ENCODE measurements at regions not wholly inside any gene's neighbourhood (a gene's known extent, or its start where the extent isn't known, plus 50 kb on each side); places are given as distances from the start of the nearest gene placed in this dataset.

DNA sequence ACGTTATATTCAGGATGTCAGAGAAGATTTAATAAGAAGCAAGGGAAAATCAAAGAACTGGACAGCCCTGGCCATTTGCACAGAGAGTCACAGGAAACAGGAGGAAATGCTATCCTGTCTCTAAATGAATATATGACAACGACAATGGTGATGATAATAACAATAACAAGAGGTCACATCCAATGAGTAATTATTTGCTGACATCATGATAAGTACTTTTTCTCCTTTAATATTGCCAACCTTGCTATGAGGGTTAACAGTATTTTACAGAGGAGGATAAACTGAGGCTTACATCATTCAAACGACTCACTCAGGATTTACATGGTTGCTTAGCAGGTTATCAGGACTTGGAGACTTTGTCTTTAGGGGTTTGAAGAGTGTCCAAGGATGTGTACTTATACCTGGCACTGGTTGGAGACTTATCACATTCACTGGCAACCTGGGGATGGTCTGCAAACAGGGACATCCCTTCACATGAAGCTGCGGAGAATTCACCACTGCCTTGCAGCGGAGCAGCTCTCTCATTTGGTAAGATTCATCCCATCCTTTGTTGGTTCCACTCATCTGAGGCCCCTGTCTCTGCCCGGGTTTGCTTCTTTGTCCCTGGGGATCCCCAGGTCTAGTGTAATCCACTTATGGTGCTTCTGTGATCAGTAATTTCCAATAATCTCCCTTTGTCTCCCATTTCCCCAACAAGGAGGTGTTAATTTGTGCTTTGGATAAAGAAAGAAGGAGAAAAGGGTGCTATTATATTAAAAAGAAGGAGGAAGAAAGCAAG lies 637.8 kb downstream of the BCL11B start:
- Histone ChIP-seq H3F3A (ENCODE audit: insufficient read depth, low read length, poor library complexity, severe bottlenecking) (no peaks in the 10 kb centered on the region), H3K9me3 (ENCODE audit: low read length) (no peaks in the 10 kb centered on the region), H3K36me3 (ENCODE audit: insufficient read depth, low read length) (no peaks in the 10 kb centered on the region), H4K20me1 (ENCODE audit: insufficient read depth) (no peaks in the 10 kb centered on the region), H3K9me2 (ENCODE audit: insufficient read depth, low read length) (no peaks in the 10 kb centered on the region), H3K9ac (ENCODE audit: low read length) (no peak overlapping the region), H3K79me2 (replicated peaks; ENCODE audit: insufficient read depth, low read length) (no peaks in the 10 kb centered on the region), H3K4me2 (ENCODE audit: low read length) (no peak overlapping the region), H2AFZ (ENCODE audit: low read depth, low read length) (no peak overlapping the region), H3K27me3 (ENCODE audit: insufficient read depth, low read depth, low read length) (no peaks in the 10 kb centered on the region), H3K4me3 (ENCODE audit: low read length) (no peak overlapping the region), H3K27ac (ENCODE audit: low read length) (no peak overlapping the region)
- TF ChIP-seq SMC3 (conservative IDR thresholded peaks at IDR 0.05; ENCODE audit: poor library complexity) (no peak), POLR2AphosphoS5 (IDR thresholded peaks at IDR 0.05) (no peak), RAD21 (conservative IDR thresholded peaks at IDR 0.05) (no peak), EZH2 (IDR thresholded peaks at IDR 0.05; ENCODE audit: borderline replicate concordance, insufficient read depth, low read length, poor library complexity, severe bottlenecking) (no peak), TAF1 (IDR thresholded peaks at IDR 0.05; ENCODE audit: low read depth) (no peak), EP300 (conservative IDR thresholded peaks at IDR 0.05; ENCODE audit: poor library complexity, severe bottlenecking) (no peak), MXI1 (conservative IDR thresholded peaks at IDR 0.05; ENCODE audit: poor library complexity, severe bottlenecking) (no peak)
- TF ChIP-seq, protein P1, sequence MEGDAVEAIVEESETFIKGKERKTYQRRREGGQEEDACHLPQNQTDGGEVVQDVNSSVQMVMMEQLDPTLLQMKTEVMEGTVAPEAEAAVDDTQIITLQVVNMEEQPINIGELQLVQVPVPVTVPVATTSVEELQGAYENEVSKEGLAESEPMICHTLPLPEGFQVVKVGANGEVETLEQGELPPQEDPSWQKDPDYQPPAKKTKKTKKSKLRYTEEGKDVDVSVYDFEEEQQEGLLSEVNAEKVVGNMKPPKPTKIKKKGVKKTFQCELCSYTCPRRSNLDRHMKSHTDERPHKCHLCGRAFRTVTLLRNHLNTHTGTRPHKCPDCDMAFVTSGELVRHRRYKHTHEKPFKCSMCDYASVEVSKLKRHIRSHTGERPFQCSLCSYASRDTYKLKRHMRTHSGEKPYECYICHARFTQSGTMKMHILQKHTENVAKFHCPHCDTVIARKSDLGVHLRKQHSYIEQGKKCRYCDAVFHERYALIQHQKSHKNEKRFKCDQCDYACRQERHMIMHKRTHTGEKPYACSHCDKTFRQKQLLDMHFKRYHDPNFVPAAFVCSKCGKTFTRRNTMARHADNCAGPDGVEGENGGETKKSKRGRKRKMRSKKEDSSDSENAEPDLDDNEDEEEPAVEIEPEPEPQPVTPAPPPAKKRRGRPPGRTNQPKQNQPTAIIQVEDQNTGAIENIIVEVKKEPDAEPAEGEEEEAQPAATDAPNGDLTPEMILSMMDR (IDR thresholded peaks at IDR 0.05; ENCODE audit: poor library complexity, severe bottlenecking) = no peak
- TF ChIP-seq, protein P2, sequence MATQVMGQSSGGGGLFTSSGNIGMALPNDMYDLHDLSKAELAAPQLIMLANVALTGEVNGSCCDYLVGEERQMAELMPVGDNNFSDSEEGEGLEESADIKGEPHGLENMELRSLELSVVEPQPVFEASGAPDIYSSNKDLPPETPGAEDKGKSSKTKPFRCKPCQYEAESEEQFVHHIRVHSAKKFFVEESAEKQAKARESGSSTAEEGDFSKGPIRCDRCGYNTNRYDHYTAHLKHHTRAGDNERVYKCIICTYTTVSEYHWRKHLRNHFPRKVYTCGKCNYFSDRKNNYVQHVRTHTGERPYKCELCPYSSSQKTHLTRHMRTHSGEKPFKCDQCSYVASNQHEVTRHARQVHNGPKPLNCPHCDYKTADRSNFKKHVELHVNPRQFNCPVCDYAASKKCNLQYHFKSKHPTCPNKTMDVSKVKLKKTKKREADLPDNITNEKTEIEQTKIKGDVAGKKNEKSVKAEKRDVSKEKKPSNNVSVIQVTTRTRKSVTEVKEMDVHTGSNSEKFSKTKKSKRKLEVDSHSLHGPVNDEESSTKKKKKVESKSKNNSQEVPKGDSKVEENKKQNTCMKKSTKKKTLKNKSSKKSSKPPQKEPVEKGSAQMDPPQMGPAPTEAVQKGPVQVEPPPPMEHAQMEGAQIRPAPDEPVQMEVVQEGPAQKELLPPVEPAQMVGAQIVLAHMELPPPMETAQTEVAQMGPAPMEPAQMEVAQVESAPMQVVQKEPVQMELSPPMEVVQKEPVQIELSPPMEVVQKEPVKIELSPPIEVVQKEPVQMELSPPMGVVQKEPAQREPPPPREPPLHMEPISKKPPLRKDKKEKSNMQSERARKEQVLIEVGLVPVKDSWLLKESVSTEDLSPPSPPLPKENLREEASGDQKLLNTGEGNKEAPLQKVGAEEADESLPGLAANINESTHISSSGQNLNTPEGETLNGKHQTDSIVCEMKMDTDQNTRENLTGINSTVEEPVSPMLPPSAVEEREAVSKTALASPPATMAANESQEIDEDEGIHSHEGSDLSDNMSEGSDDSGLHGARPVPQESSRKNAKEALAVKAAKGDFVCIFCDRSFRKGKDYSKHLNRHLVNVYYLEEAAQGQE (IDR thresholded peaks at IDR 0.05; ENCODE audit: borderline replicate concordance) = no peak

DNA sequence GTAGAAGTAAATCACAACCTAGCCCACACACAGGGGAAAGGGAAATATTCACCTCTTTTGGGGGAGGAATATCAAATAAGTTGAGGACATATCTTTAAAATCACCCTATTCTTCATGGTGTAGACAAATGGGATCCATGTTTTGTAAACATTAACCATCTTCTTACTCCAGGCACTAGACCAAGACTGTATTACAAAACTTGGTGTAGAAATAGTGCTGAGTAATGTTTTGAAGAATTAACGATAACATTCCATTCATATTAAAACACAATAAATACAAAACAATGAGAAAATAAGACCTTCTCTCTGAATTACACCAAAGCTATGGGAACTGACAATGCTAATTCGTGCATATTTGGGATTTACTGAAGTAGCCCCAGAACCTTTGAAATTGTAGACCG lies 633.6 kb downstream of the BCL11B start:
- no peak overlapping the region for H3K4me2 ChIP-seq (ENCODE audit: low read length)
- H3K9ac ChIP-seq (ENCODE audit: low read length) = no peak overlapping the region
- TF ChIP-seq EP300 (conservative IDR thresholded peaks at IDR 0.05; ENCODE audit: poor library complexity, severe bottlenecking) (no peak), MXI1 (conservative IDR thresholded peaks at IDR 0.05; ENCODE audit: poor library complexity, severe bottlenecking) (no peak), SMC3 (conservative IDR thresholded peaks at IDR 0.05; ENCODE audit: poor library complexity) (no peak), EZH2 (IDR thresholded peaks at IDR 0.05; ENCODE audit: borderline replicate concordance, insufficient read depth, low read length, poor library complexity, severe bottlenecking) (no peak), TAF1 (IDR thresholded peaks at IDR 0.05; ENCODE audit: low read depth) (no peak), POLR2AphosphoS5 (IDR thresholded peaks at IDR 0.05) (no peak), RAD21 (conservative IDR thresholded peaks at IDR 0.05) (no peak)
- TF ChIP-seq, protein P2 (IDR thresholded peaks at IDR 0.05; ENCODE audit: borderline replicate concordance) = no peak
- TF ChIP-seq, protein P1 (IDR thresholded peaks at IDR 0.05; ENCODE audit: poor library complexity, severe bottlenecking) = no peak
- H3K79me2 ChIP-seq (replicated peaks; ENCODE audit: insufficient read depth, low read length) = no peaks in the 10 kb centered on the region
- H3F3A ChIP-seq (ENCODE audit: insufficient read depth, low read length, poor library complexity, severe bottlenecking) = no peaks in the 10 kb centered on the region
- H3K9me2 ChIP-seq (ENCODE audit: insufficient read depth, low read length) = no peaks in the 10 kb centered on the region
- no peaks in the 10 kb centered on the region for H3K27me3 ChIP-seq (ENCODE audit: insufficient read depth, low read depth, low read length)
- H4K20me1 ChIP-seq (ENCODE audit: insufficient read depth) = no peaks in the 10 kb centered on the region
- H3K4me3 ChIP-seq (ENCODE audit: low read length) = no peak overlapping the region
- H2AFZ ChIP-seq (ENCODE audit: low read depth, low read length) = no peak overlapping the region
- H3K9me3 ChIP-seq (ENCODE audit: low read length) = no peaks in the 10 kb centered on the region
- no peak overlapping the region for H3K27ac ChIP-seq (ENCODE audit: low read length)
- H3K36me3 ChIP-seq (ENCODE audit: insufficient read depth, low read length) = no peaks in the 10 kb centered on the region

Data from neural cell (in vitro differentiated cells).